Neural crest cell (in vitro differentiated cells): ENCODE measurements at regions not wholly inside any gene's neighbourhood (a gene's known extent, or its start where the extent isn't known, plus 50 kb on each side); places are given as distances from the start of the nearest gene placed in this dataset.

ENCODE experiments used
- DNase-seq: peaks from one replicate; pipeline ENCODE4 v3.0.0; 2021; ENCODE audit warnings: low read depth, mixed read lengths, low spot score
- H3K27ac Mint-ChIP-seq: one replicate; pipeline ENCODE4 v1.8.0; 2021; ENCODE audit warnings: mild to moderate bottlenecking, mixed read lengths; ENCODE audit not compliant: unreplicated experiment
- H3K27me3 Mint-ChIP-seq: 2 replicates; pipeline ENCODE4 v1.8.0; 2021; ENCODE audit warnings: low read depth, mild to moderate bottlenecking, mixed read lengths
- H3K36me3 Mint-ChIP-seq: 2 replicates; pipeline ENCODE4 v1.8.0; 2021; ENCODE audit warnings: low read depth, mild to moderate bottlenecking, mixed read lengths
- H3K4me1 Mint-ChIP-seq: 2 replicates; pipeline ENCODE4 v1.8.0; 2021; ENCODE audit warnings: mixed read lengths
- H3K4me3 Mint-ChIP-seq: one replicate; pipeline ENCODE4 v1.8.0; 2021; ENCODE audit warnings: mild to moderate bottlenecking, mixed read lengths
- H3K9me3 Mint-ChIP-seq: 2 replicates; pipeline ENCODE4 v1.8.0; 2021; ENCODE audit warnings: mixed read lengths
- CTCF ChIP-seq: fragments of 200-600 bp; sonication (generic); conservative IDR thresholded peaks from 2 replicates; pipeline ENCODE4 v1.5.0; 2021; ENCODE audit warnings: antibody characterized with exemption, mild to moderate bottlenecking

- H3K27me3 Mint-ChIP-seq: peaks cover 56% of the 10 kb centered on the region
- no peaks in the 10 kb centered on the region for H3K9me3 Mint-ChIP-seq
- H3K36me3 Mint-ChIP-seq: no peaks in the 10 kb centered on the region
- no peak for DNase-seq
- no peak overlapping the region for H3K27ac Mint-ChIP-seq
- TF ChIP-seq CTCF: no peak
- no peaks in the 10 kb centered on the region for H3K4me1 Mint-ChIP-seq
- no peak overlapping the region for H3K4me3 Mint-ChIP-seq
Observed at GRCh38 chr7:159212226-159212625, 67.6 kb upstream of the VIPR2 start.

GRCh38 chr7:159211540-159212182 is 67.0 kb upstream of the VIPR2 start:
- TF ChIP-seq CTCF: no peak
- DNase-seq: no peak
- no peaks in the 10 kb centered on the region for H3K36me3 Mint-ChIP-seq
- H3K4me3 Mint-ChIP-seq: no peak overlapping the region
- peaks cover 50% of the 10 kb centered on the region for H3K27me3 Mint-ChIP-seq
- H3K9me3 Mint-ChIP-seq: no peaks in the 10 kb centered on the region
- no peak overlapping the region for H3K27ac Mint-ChIP-seq
- H3K4me1 Mint-ChIP-seq: no peaks in the 10 kb centered on the region

- no peak for DNase-seq
- no peaks in the 10 kb centered on the region for H3K9me3 Mint-ChIP-seq
- H3K27ac Mint-ChIP-seq: no peak overlapping the region
- H3K4me1 Mint-ChIP-seq: no peaks in the 10 kb centered on the region
- no peak overlapping the region for H3K4me3 Mint-ChIP-seq
- peaks cover 44% of the 10 kb centered on the region for H3K27me3 Mint-ChIP-seq
- no peaks in the 10 kb centered on the region for H3K36me3 Mint-ChIP-seq
- TF ChIP-seq CTCF: no peak
Observed at GRCh38 chr7:159210581-159211235, 66.0 kb upstream of the VIPR2 start.

GRCh38 chr7:159209429-159209828 is 64.8 kb upstream of the VIPR2 start:
- H3K27me3 Mint-ChIP-seq: peaks cover 33% of the 10 kb centered on the region
- H3K4me3 Mint-ChIP-seq: no peak overlapping the region
- H3K36me3 Mint-ChIP-seq: no peaks in the 10 kb centered on the region
- H3K27ac Mint-ChIP-seq: no peak overlapping the region
- no peaks in the 10 kb centered on the region for H3K9me3 Mint-ChIP-seq
- no peak for TF ChIP-seq CTCF
- H3K4me1 Mint-ChIP-seq: no peaks in the 10 kb centered on the region
- DNase-seq: no peak

GRCh38 chr7:159207951-159208350 is 63.3 kb upstream of the VIPR2 start:
- DNase-seq: no peak
- peaks cover 22% of the 10 kb centered on the region for H3K27me3 Mint-ChIP-seq
- no peak overlapping the region for H3K27ac Mint-ChIP-seq
- H3K36me3 Mint-ChIP-seq: no peaks in the 10 kb centered on the region
- H3K9me3 Mint-ChIP-seq: no peaks in the 10 kb centered on the region
- TF ChIP-seq CTCF: no peak
- no peak overlapping the region for H3K4me3 Mint-ChIP-seq
- no peaks in the 10 kb centered on the region for H3K4me1 Mint-ChIP-seq
